HepG2 (cell line): ENCODE measurements at regions not wholly inside any gene's neighbourhood (a gene's known extent, or its start where the extent isn't known, plus 50 kb on each side); places are given as distances from the start of the nearest gene placed in this dataset. TPM values are rescaled to one million over a fixed set of nuclear protein-coding genes. Genes with fewer than 3 reads are reported as not detected.

Experiments used
- ATAC-seq: fragments of 200-7000 bp; cut with Tn5 transposase; 3 replicates; pipeline ENCODE4 v1.9.1; 2020; ENCODE audit warnings: mild to moderate bottlenecking, moderate library complexity
- BruUV-seq: library from RNA; stranded (reverse); fragments of 400-500 nt; replicated peaks from 2 replicates; lab custom pipeline; 2021; lab: Mats Ljungman, UMichigan
- CTCF ChIA-PET: fragments of 300-600 bp; formaldehyde crosslinking; extraction: SDS; loops from one replicate; lab custom pipeline; 2021; ENCODE audit warnings: low total read pairs, inconsistent platforms, low intra/inter-chr PET ratio; lab: Yijun Ruan, JAX
- POLR2A ChIA-PET: fragments of 350-600 bp; sonication (Branson Sonifier 250); formaldehyde crosslinking; loops from one replicate; lab custom pipeline; 2020; ENCODE audit warnings: antibody characterized with exemption, inconsistent platforms; lab: Yijun Ruan, JAX
- DNase-seq: peaks from one replicate; pipeline ENCODE4 v3.0.0-alpha.2; 2015; ENCODE audit warnings: low spot score
- FAIRE-seq: peaks from 3 replicates; lab custom pipeline; 2011; peaks lifted over from hg19 to GRCh38; lab: Jason Lieb, UNC
- H2AFZ ChIP-seq: one replicate; pipeline ENCODE4 v1.6.1; 2011; ENCODE audit warnings: low read length, inconsistent platforms
- H3K27ac ChIP-seq: fragments of 300-600 bp; 3 replicates; pipeline ENCODE4 v1.8.0; 2011; ENCODE audit warnings: mixed run types, mild to moderate bottlenecking, mixed read lengths, low read length, inconsistent platforms; ENCODE audit not compliant: insufficient read depth; ENCODE audit errors: extremely low read length
- H3K27me3 ChIP-seq, 2 experiments: fragments of 200-600 bp in 1 of 2; 2 replicates in 1 of 2; 3 replicates in 1 of 2; pipeline versions ENCODE4 v1.6.0 to v1.8.0; 2011; ENCODE audit warnings: low read length in 2 of 2, mild to moderate bottlenecking in 2 of 2, moderate library complexity in 2 of 2, inconsistent platforms in 1 of 2; ENCODE audit not compliant: insufficient read depth in 2 of 2, control insufficient read depth in 1 of 2
- H3K36me3 ChIP-seq, 2 experiments: fragments of 200-600 bp in 1 of 2; replicated peaks in 1 of 2; 2 replicates in 1 of 2; 3 replicates in 1 of 2; pipeline versions ENCODE4 v1.5.1 to v1.8.0; 2011; ENCODE audit warnings: low read length in 2 of 2, inconsistent platforms in 1 of 2; ENCODE audit not compliant: insufficient read depth in 2 of 2, control insufficient read depth in 1 of 2
- H3K4me1 ChIP-seq: 2 replicates; pipeline ENCODE4 v1.5.1; 2012; ENCODE audit warnings: low read length, inconsistent platforms; ENCODE audit not compliant: insufficient read depth
- H3K4me2 ChIP-seq: 2 replicates; pipeline ENCODE4 v1.6.0; 2011; ENCODE audit warnings: low read depth, low read length, inconsistent platforms
- H3K4me3 ChIP-seq, 3 experiments: fragments of 200-600 bp in 1 of 3; sonication (generic), shearing (Covaris generic) in 1 of 3; replicated peaks in 1 of 3; 2 replicates each; pipeline ENCODE4 v1.5.1; 2011 to 2016; ENCODE audit warnings: low read length in 3 of 3, inconsistent platforms in 2 of 3, low read depth in 2 of 3, mild to moderate bottlenecking in 2 of 3, control low read depth in 1 of 3, mixed read lengths in 1 of 3; ENCODE audit not compliant: insufficient read depth in 1 of 3
- H3K79me2 ChIP-seq: one replicate; pipeline ENCODE4 v1.6.1; 2011; ENCODE audit warnings: low read length, inconsistent platforms; ENCODE audit not compliant: insufficient read depth
- H3K9ac ChIP-seq: 2 replicates; pipeline ENCODE4 v1.6.0; 2011; ENCODE audit warnings: mild to moderate bottlenecking, low read depth, low read length, inconsistent platforms; ENCODE audit not compliant: insufficient read depth
- H3K9me3 ChIP-seq: 2 replicates; pipeline ENCODE4 v1.5.1; 2012; ENCODE audit warnings: mild to moderate bottlenecking, low read length
- H4K20me1 ChIP-seq: 2 replicates; pipeline ENCODE4 v1.6.0; 2011; ENCODE audit warnings: inconsistent platforms, mild to moderate bottlenecking, low read length, moderate library complexity; ENCODE audit not compliant: insufficient read depth
- BRCA1 ChIP-seq: sonication (generic); formaldehyde crosslinking; IDR thresholded peaks from 2 replicates; pipeline ENCODE4 v1.4.0; 2020; ENCODE audit warnings: missing genetic modification reagents
- GRHL1 ChIP-seq: sonication (generic); formaldehyde crosslinking; conservative IDR thresholded peaks from 2 replicates; pipeline ENCODE4 v1.8.0; 2022; ENCODE audit warnings: missing genetic modification reagents
- GTF3A ChIP-seq: sonication (generic); formaldehyde crosslinking; conservative IDR thresholded peaks from 2 replicates; pipeline ENCODE4 v1.4.0; 2020; ENCODE audit warnings: mild to moderate bottlenecking, missing genetic modification reagents
- ISL2 ChIP-seq: sonication (generic); formaldehyde crosslinking; IDR thresholded peaks from 2 replicates; pipeline ENCODE4 v1.5.0; 2020; ENCODE audit warnings: missing genetic modification reagents
- MTA1 ChIP-seq: sonication (generic); formaldehyde crosslinking; IDR thresholded peaks from 2 replicates; pipeline ENCODE4 v1.4.0; 2020; ENCODE audit warnings: missing genetic modification reagents, mild to moderate bottlenecking, borderline replicate concordance
- PBX2 ChIP-seq: IDR thresholded peaks from 2 replicates; pipeline ENCODE4 v1.6.1; 2016; ENCODE audit warnings: control low read depth
- SNAPC5 ChIP-seq: sonication (generic); formaldehyde crosslinking; IDR thresholded peaks from 2 replicates; pipeline ENCODE4 v1.8.1; 2023; ENCODE audit warnings: mild to moderate bottlenecking, missing genetic modification reagents, borderline replicate concordance
- SP140L ChIP-seq: sonication (generic); formaldehyde crosslinking; IDR thresholded peaks from 2 replicates; pipeline ENCODE4 v1.4.0; 2020; ENCODE audit warnings: missing genetic modification reagents, borderline replicate concordance
- ZFP41 ChIP-seq: sonication (generic); formaldehyde crosslinking; IDR thresholded peaks from 2 replicates; pipeline ENCODE4 v1.4.0; 2020; ENCODE audit warnings: mild to moderate bottlenecking, missing genetic modification reagents, borderline replicate concordance
- ZNF333 ChIP-seq: sonication (generic); formaldehyde crosslinking; IDR thresholded peaks from 2 replicates; pipeline ENCODE4 v1.4.0; 2020; ENCODE audit warnings: mild to moderate bottlenecking, missing genetic modification reagents, borderline replicate concordance
- ZNF558 ChIP-seq: sonication (generic); formaldehyde crosslinking; IDR thresholded peaks from 2 replicates; pipeline ENCODE4 v1.9.0; 2022; ENCODE audit warnings: mild to moderate bottlenecking, missing genetic modification reagents, borderline replicate concordance
- ZNF569 ChIP-seq: sonication (generic); formaldehyde crosslinking; IDR thresholded peaks from 2 replicates; pipeline ENCODE4 v1.5.0; 2020; ENCODE audit warnings: mild to moderate bottlenecking, missing genetic modification reagents, moderate library complexity, borderline replicate concordance
- ZNF644 ChIP-seq: IDR thresholded peaks from 2 replicates; pipeline ENCODE4 v1.6.1; 2016; ENCODE audit warnings: low read depth
- ZNF7 ChIP-seq: IDR thresholded peaks from 2 replicates; pipeline ENCODE4 v1.6.1; 2016; ENCODE audit warnings: missing biosample characterization, missing genetic modification reagents
- ZNF841 ChIP-seq: sonication (generic); formaldehyde crosslinking; IDR thresholded peaks from 2 replicates; pipeline ENCODE4 v1.8.1; 2023; ENCODE audit warnings: missing genetic modification reagents, borderline replicate concordance
- WGBS: methylation state at CpG from one replicate; pipeline ENCODE4 v1.1.6; 2017; ENCODE audit warnings: low lambda C conversion rate; 5-methylcytosine and 5-hydroxymethylcytosine counted together
- in situ Hi-C: cut with HindIII; loops from 2 replicates; pipeline ENCODE4 v1.10.0; 2017; ENCODE audit warnings: low pct_unique_long_range_greater_than_20kb; ENCODE audit not compliant: extremely low pct_ligation_motif_present
- intact Hi-C: fragments of 100-400 bp; cut with micrococcal nuclease; formaldehyde crosslinking; loops from one replicate; pipeline ENCODE4 v1.10.0; 2022; ENCODE audit not compliant: unreplicated experiment
- microRNA counts: library from miRNA; unstranded; fragments of <30 nt; microRNA quantifications from one replicate; lab custom pipeline; 2015
- microRNA-seq: library from miRNA; unstranded; fragments of <30 nt; microRNA quantifications from one replicate; pipeline ENCODE4, GENCODE V29; 2020
- small RNA-seq, 3 experiments: library from RNA; depleted of rRNA; stranded (forward); fragments of <200 nt; gene quantifications; one replicate each; pipeline ENCODE3, GENCODE V24; 2012; ENCODE audit warnings: low read depth in 2 of 3, low replicate concordance in 1 of 3; ENCODE audit not compliant: insufficient read length in 3 of 3, insufficient read depth in 2 of 3

- H3K27ac ChIP-seq: no peak overlapping the region
- ATAC-seq (no peak), FAIRE-seq (no peak), DNase-seq (no peak)
- no peak overlapping the region for H3K9ac ChIP-seq
- H3K27me3 ChIP-seq: no peaks in the 10 kb centered on the region
- CTCF ChIA-PET: no interaction called here
- H4K20me1 ChIP-seq: no peaks in the 10 kb centered on the region
- no peak overlapping the region for H2AFZ ChIP-seq
- peaks cover 9% of the 10 kb centered on the region; the same call in 1 of the 2 replicates for H3K9me3 ChIP-seq
- POLR2A ChIA-PET: no interaction called here
- in situ Hi-C loops (no loop called here), intact Hi-C loops (no loop called here)
- no peaks in the 10 kb centered on the region for H3K79me2 ChIP-seq
- BruUV-seq: no TSS peak
- H3K4me1 ChIP-seq: no peaks in the 10 kb centered on the region
- H3K36me3 ChIP-seq: no peaks in the 10 kb centered on the region
- no peak overlapping the region for H3K4me2 ChIP-seq
- H3K4me3 ChIP-seq: no peak overlapping the region
- TF ChIP-seq ISL2 (CRISPR knock-in tag) (no peak), ZFP41 (CRISPR knock-in tag) (no peak), BRCA1 (CRISPR knock-in tag) (no peak), ZNF558 (no peak), PBX2 (CRISPR knock-in tag) (no peak), SP140L (no peak), ZNF841 (no peak), GTF3A (CRISPR knock-in tag) (no peak), ZNF7 (CRISPR knock-in tag) (no peak), MTA1 (CRISPR knock-in tag) (no peak), ZNF333 (CRISPR knock-in tag) (no peak), SNAPC5 (no peak), GRHL1 (CRISPR knock-in tag) (no peak), ZNF569 (CRISPR knock-in tag) (no peak), ZNF644 (CRISPR knock-in tag) (no peak)
- TF ChIP-seq, all 625 proteins: peak for 0
- WGBS: 1% methylated on average over 3 of the region's 3 CpGs
Observed at GRCh38 chr14:47730296-47730695, 54.9 kb upstream of the MDGA2 start.

MicroRNA genes in the stretch of these regions (microRNA counts, 767-probe panel; counts per million panel counts)
- not detected for microRNA hsa-miR-548y (lab: Ali Mortazavi, UCI)

Small RNA genes lying in the stretch of these regions (microRNA-seq; reads per million reads assigned to microRNA genes)
- gene MIR548Y: not detected

Small RNA genes lying in the stretch of these regions (small RNA-seq; reads per million reads assigned to genes)
- 0 reads per million in 3 experiments for gene AL121576.1
- gene AL512360.1: 0 reads per million in 3 experiments
- gene MIR548Y: 0 reads per million in 3 experiments
- gene RNU6-297P: 0 to 0.97 (median 0.10) reads per million in 3 experiments
